Activated CD4-positive, alpha-beta memory T cell treated with anti-CD3 and anti-CD28 coated beads for 36 hours (primary cell): ENCODE measurements at regions not wholly inside any gene's neighbourhood (a gene's known extent, or its start where the extent isn't known, plus 50 kb on each side); places are given as distances from the start of the nearest gene placed in this dataset.

Experiments used
- CTCF ChIA-PET: fragments of 350-600 bp; sonication (Branson Sonifier 250); formaldehyde crosslinking; loops from one replicate; lab custom pipeline; 2021; ENCODE audit warnings: antibody characterized with exemption, inconsistent platforms; lab: Charles Lee
- POLR2A ChIA-PET: fragments of 350-600 bp; sonication (Branson Sonifier 250); formaldehyde crosslinking; loops from one replicate; lab custom pipeline; 2021; ENCODE audit warnings: antibody characterized with exemption; lab: Charles Lee
- DNase-seq: peaks from one replicate; pipeline ENCODE4 v3.0.0-alpha.2; 2020
- H3K27ac Mint-ChIP-seq: one replicate; pipeline ENCODE4 v1.8.0; 2021; ENCODE audit warnings: mixed read lengths
- H3K27me3 Mint-ChIP-seq: one replicate; pipeline ENCODE4 v1.8.0; 2021; ENCODE audit warnings: mixed read lengths
- H3K36me3 Mint-ChIP-seq: one replicate; pipeline ENCODE4 v1.8.0; 2021; ENCODE audit warnings: mixed read lengths
- H3K4me1 Mint-ChIP-seq: one replicate; pipeline ENCODE4 v1.8.0; 2021; ENCODE audit warnings: low read depth, mixed read lengths
- H3K4me3 Mint-ChIP-seq: one replicate; pipeline ENCODE4 v1.8.0; 2021; ENCODE audit warnings: mild to moderate bottlenecking, mixed read lengths
- H3K9me3 Mint-ChIP-seq: one replicate; pipeline ENCODE4 v1.8.0; 2021; ENCODE audit warnings: mixed read lengths
- intact Hi-C: fragments of 100-400 bp; cut with micrococcal nuclease; formaldehyde crosslinking; loops from one replicate; pipeline ENCODE4 v1.15.1; 2023

DNA sequence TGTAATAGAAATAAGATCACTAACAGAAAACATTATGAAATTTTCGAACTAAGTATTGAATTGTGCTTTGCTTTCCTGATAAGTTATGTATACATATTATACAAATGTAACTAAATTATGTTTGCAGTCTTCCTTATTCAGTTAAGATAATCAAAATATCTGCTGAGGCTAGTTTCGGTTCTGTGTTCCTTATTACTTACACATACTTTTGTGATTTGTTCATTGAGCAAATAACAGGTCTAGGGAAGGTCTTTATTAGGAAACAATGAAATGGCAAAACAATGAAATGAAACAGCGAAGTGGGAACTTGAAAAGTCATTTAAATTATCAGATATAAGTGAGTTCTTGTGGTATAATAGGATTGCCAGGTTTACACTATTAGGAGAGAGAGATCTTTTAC lies 352.4 kb downstream of the GRIA2 start:
- Mint-ChIP-seq H3K27ac (no peak overlapping the region), H3K4me1 (no peaks in the 10 kb centered on the region), H3K9me3 (no peaks in the 10 kb centered on the region), H3K4me3 (no peak overlapping the region), H3K36me3 (no peaks in the 10 kb centered on the region), H3K27me3 (no peaks in the 10 kb centered on the region)
- CTCF ChIA-PET, result no interaction called here
- DNase-seq, result no peak
- POLR2A ChIA-PET, result no interaction called here
- intact Hi-C loops, result no loop called here

DNA sequence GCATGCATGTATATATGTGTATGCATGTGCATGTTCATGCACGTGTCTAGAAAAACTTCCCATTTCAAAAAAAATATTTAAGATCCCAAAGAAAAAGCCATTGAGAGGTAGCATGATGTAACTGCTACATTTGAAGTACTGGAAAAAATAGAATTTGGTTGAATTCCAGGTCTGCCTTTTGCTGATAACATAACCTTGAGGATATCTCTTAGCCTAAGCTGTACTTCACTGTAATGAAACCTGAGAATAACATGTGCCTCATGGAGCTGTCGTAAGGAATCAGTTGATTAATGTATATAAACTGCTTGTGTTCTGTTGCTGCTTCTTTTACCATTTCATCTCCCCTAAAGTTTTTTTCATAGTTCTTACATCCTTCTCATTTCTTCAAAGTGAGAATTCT lies 351.8 kb downstream of the GRIA2 start:
- intact Hi-C loops, result no loop called here
- Mint-ChIP-seq H3K4me3 (no peak overlapping the region), H3K36me3 (no peaks in the 10 kb centered on the region), H3K9me3 (no peaks in the 10 kb centered on the region), H3K4me1 (no peaks in the 10 kb centered on the region), H3K27ac (no peak overlapping the region), H3K27me3 (no peaks in the 10 kb centered on the region)
- ChIA-PET CTCF (no interaction called here), POLR2A (no interaction called here)
- DNase-seq, result no peak

DNA sequence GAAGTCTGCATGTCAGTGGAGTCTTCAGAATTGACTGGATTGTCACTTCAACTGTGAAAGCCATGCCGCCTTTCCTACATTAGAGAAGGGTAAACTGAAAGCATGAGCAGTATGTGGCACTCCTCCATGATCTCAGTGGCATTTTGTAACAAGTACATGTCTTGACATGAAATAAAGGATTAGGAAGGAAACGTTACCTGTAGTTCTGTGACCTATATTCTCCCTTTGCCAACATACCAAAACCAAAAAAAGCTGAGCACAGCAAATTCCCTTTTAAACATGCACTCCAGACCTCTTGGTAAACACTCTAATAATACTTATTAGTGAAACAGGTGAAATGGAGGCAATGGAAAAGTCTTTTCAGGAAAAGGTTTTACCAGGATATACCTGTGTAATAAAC lies 344.2 kb downstream of the GRIA2 start:
- POLR2A ChIA-PET, result no interaction called here
- CTCF ChIA-PET, result no interaction called here
- Mint-ChIP-seq H3K36me3 (no peaks in the 10 kb centered on the region), H3K4me1 (no peaks in the 10 kb centered on the region), H3K4me3 (no peak overlapping the region), H3K9me3 (peaks cover 2% of the 10 kb centered on the region), H3K27me3 (no peaks in the 10 kb centered on the region), H3K27ac (no peak overlapping the region)
- intact Hi-C loops, result no loop called here
- DNase-seq, result no peak

DNA sequence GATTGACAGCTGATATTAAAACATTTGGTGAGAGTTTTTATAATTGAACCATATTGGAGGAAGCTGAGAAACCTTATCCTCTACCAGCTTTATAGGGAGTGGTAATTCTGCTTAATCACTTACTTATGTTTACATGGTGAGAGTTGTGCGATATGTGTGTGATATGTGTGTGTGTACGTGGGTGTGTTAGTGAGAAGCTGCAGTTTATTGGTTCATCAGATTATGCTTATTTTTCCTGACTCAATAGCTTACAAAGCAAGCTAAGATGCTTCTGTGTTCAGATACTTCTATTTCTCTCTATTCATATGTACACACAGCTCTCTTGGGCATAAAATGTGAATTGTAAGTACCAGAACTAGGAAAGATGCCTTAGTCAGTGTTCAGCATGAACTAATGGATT lies 343.7 kb downstream of the GRIA2 start:
- Mint-ChIP-seq H3K4me1 (no peaks in the 10 kb centered on the region), H3K9me3 (peaks cover 2% of the 10 kb centered on the region), H3K36me3 (no peaks in the 10 kb centered on the region), H3K4me3 (no peak overlapping the region), H3K27me3 (no peaks in the 10 kb centered on the region), H3K27ac (no peak overlapping the region)
- intact Hi-C loops, result no loop called here
- no peak for DNase-seq
- POLR2A ChIA-PET, result no interaction called here
- CTCF ChIA-PET, result no interaction called here

DNA sequence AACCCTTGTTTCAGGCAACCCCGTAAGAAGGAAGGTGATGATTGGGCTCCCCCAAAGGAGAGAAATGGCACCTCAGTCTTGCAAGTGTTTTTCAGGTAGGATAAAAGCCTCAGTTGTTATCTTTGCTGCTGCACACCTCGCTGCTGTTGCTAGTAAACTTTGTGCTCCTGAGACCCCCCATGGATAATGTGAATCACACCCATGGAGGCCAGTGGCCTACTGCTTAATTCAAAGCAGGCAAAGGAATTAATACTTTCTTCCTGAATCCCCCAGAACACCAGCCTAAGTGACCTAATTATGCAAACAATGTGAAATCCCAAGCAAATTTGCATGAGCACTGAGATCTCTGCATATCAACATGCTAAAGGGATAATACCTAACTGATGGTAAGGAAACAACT lies 337.5 kb downstream of the GRIA2 start:
- Mint-ChIP-seq H3K4me1 (no peaks in the 10 kb centered on the region), H3K27ac (no peak overlapping the region), H3K27me3 (no peaks in the 10 kb centered on the region), H3K36me3 (no peaks in the 10 kb centered on the region), H3K4me3 (no peak overlapping the region), H3K9me3 (peaks cover 2% of the 10 kb centered on the region)
- ChIA-PET POLR2A (no interaction called here), CTCF (no interaction called here)
- intact Hi-C loops, result no loop called here
- DNase-seq, result no peak

DNA sequence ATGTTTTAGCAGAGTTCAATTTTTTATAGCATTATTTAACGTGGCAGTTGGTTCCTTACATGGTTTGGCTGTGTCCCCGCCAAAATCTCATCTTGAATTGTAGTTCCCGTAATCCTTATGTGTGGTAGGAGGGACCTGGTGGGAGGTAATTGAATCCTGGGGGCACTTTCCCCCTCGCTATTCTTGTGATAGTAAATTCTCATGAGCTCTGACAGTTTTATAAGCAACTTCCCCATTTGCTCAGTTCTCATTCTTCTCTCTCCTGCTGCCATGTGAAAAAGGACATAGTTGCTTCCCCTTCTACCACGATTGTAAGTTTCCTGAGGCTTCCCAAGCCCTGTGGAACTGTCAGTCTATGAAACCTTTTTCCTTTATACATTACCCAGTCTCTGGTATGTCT lies 329.5 kb downstream of the GRIA2 start:
- ChIA-PET CTCF (no interaction called here), POLR2A (no interaction called here)
- Mint-ChIP-seq H3K27ac (no peak overlapping the region), H3K4me3 (no peak overlapping the region), H3K9me3 (peaks cover 4% of the 10 kb centered on the region), H3K4me1 (no peaks in the 10 kb centered on the region), H3K36me3 (no peaks in the 10 kb centered on the region), H3K27me3 (no peaks in the 10 kb centered on the region)
- intact Hi-C loops, result no loop called here
- no peak for DNase-seq

DNA sequence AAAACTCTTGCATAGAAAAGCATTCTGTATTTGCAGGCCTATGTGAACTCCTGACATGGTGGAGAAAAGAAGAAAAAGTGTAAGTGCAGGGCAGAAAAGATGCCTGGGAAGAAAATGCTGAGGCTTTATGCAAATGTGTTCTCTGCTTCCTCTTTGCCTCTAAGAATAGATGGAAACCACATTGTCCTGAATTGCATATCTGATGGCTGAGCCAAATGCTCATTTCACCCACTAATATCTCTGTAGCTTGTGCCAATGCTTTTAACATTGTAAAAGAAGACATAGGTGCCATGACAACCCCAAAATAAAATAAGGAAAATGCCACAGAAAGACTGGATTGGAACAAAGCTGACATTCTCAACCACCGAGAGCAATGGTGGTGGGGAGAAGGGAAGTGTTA lies 307.4 kb downstream of the GRIA2 start:
- Mint-ChIP-seq H3K36me3 (no peaks in the 10 kb centered on the region), H3K27ac (no peak overlapping the region), H3K4me1 (no peaks in the 10 kb centered on the region), H3K9me3 (peaks cover 39% of the 10 kb centered on the region), H3K4me3 (no peak overlapping the region), H3K27me3 (no peaks in the 10 kb centered on the region)
- POLR2A ChIA-PET, result no interaction called here
- intact Hi-C loops, result no loop called here
- DNase-seq, result no peak
- CTCF ChIA-PET, result no interaction called here

DNA sequence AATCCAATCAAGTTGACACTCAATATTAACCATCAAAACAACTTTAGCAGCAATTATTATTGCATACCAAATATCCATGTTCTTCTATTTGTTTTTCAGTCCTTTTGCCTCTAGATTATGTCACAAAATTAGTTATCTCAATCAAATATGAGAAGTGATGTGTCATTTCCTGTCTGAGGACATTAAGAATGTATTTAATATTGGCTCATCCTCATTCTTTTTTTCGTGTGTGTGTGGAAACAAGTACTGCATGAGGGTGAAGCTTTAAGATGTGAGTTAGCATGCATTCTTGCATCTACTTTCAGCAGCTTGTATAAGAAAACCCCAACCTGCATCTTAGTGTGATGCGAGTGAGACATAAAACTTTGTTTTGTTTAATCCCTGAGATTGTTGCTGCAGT lies 301.4 kb downstream of the GRIA2 start:
- no peaks in the 10 kb centered on the region for H3K27me3 Mint-ChIP-seq
- no peak overlapping the region for H3K4me3 Mint-ChIP-seq
- H3K9me3 Mint-ChIP-seq, result peaks cover 28% of the 10 kb centered on the region
- H3K27ac Mint-ChIP-seq, result no peak overlapping the region
- intact Hi-C loops, result no loop called here
- no peaks in the 10 kb centered on the region for H3K36me3 Mint-ChIP-seq
- CTCF ChIA-PET, result no interaction called here
- DNase-seq, result no peak
- POLR2A ChIA-PET, result no interaction called here
- no peaks in the 10 kb centered on the region for H3K4me1 Mint-ChIP-seq

DNA sequence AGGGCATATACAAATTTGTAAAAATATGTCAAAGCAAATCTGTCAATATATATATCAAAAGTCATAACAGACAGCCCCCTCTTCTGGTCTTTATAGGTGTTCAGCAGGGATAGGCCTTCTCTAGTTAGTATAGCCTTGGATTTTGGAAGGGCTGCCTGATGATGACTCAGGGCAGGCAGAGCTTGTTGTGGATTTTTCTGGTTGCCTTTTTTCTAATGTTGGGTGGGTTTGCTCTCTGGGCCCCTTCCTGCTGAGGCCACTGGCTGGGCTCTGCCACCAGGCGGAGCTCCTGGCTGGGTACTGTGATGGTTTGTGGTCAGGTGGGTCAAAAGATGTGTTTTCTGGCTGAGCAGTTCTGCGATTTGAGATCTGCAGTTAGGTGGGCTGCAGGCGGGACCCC lies 294.2 kb downstream of the GRIA2 start:
- H3K36me3 Mint-ChIP-seq, result no peaks in the 10 kb centered on the region
- H3K4me3 Mint-ChIP-seq, result no peak overlapping the region
- H3K9me3 Mint-ChIP-seq, result no peaks in the 10 kb centered on the region
- DNase-seq, result no peak
- no peak overlapping the region for H3K27ac Mint-ChIP-seq
- ChIA-PET POLR2A (no interaction called here), CTCF (no interaction called here)
- no peaks in the 10 kb centered on the region for H3K4me1 Mint-ChIP-seq
- intact Hi-C loops, result no loop called here
- H3K27me3 Mint-ChIP-seq, result no peaks in the 10 kb centered on the region

DNA sequence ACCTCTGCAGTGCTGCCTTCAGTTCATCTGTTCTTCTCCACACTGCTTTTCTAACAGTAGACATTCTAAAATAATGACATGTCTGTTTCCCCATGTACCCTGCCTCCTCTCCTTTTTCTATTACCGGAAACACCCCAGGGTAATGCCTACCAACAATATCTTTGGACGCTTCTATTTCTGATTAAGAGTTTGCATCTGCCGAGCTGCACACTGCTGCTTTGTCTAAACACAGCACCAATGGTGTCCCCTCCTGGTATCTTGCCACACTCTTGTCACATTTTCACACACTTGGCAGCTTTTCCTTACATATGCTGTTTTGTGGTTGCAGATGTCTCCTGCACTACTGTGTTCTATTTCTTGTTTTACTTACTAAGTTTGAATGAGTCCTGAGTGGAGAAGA lies 288.8 kb downstream of the GRIA2 start:
- POLR2A ChIA-PET, result no interaction called here
- Mint-ChIP-seq H3K36me3 (no peaks in the 10 kb centered on the region), H3K27ac (no peak overlapping the region), H3K27me3 (no peaks in the 10 kb centered on the region), H3K9me3 (peaks cover 4% of the 10 kb centered on the region), H3K4me1 (no peaks in the 10 kb centered on the region), H3K4me3 (no peak overlapping the region)
- intact Hi-C loops, result no loop called here
- DNase-seq, result no peak
- CTCF ChIA-PET, result no interaction called here

DNA sequence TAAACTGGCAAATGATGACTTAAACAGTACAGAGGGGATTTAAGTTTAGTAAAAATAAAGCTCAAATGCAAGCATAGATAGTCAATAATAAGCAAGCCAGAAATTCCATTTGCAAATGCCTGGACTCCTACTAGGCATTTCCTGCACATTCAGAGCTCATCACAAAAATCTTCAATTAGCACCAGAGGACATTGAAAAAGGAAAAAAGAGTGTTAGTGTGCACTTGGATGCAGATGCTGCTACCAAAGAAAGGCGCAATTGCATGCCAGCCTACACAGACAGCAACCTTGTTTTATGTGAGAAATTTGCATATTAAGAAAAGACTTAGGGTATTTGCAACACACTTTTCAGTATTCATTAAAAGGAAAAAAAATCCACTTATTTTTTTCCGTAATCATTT lies 282.1 kb downstream of the GRIA2 start:
- Mint-ChIP-seq H3K27me3 (no peaks in the 10 kb centered on the region), H3K36me3 (no peaks in the 10 kb centered on the region), H3K4me3 (no peak overlapping the region), H3K9me3 (peaks cover 12% of the 10 kb centered on the region), H3K4me1 (no peaks in the 10 kb centered on the region), H3K27ac (no peak overlapping the region)
- ChIA-PET CTCF (no interaction called here), POLR2A (no interaction called here)
- DNase-seq, result no peak
- intact Hi-C loops, result no loop called here

DNA sequence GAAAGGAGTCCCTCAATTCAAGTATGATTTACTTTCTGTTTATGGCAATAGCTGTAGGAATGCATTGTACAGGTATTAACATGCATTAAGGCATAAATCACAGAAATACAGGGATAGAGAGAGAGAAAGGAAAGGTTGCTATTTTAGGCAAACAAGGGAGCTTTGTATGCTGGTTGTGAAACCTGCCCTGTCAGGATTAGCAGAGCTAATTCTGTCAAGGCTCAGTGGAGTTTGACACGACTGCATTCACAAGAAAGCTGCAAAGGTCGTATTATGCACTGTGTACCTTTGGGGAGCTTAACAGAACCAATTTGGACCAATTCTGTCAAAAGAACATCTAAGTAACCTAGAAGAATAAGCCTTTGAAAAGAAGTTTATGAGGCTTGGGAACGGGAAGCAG lies 239.3 kb downstream of the GRIA2 start:
- intact Hi-C loops, result no loop called here
- peaks cover 9% of the 10 kb centered on the region for H3K9me3 Mint-ChIP-seq
- DNase-seq, result no peak
- H3K36me3 Mint-ChIP-seq, result no peaks in the 10 kb centered on the region
- ChIA-PET POLR2A (no interaction called here), CTCF (no interaction called here)
- H3K27ac Mint-ChIP-seq, result no peak overlapping the region
- no peak overlapping the region for H3K4me3 Mint-ChIP-seq
- no peaks in the 10 kb centered on the region for H3K27me3 Mint-ChIP-seq
- no peaks in the 10 kb centered on the region for H3K4me1 Mint-ChIP-seq

DNA sequence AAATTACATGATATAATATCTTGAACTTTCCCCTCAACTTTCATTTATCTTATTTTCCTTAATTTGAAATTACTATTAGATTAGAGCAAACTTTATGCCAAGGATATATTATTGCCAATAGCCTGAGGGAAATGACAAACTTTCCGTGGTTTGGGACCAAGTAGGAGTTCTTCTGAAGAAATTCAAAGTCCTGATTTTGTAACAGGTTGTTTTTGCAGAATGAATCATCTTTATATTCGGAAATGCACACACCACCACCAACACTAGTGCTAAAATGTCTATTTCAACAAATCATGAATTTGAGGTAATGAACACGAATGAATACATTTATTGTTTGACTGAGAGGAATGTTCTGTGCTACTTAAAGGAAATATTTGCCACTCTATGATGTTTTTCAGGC lies 226.7 kb downstream of the GRIA2 start:
- POLR2A ChIA-PET, result no interaction called here

DNA sequence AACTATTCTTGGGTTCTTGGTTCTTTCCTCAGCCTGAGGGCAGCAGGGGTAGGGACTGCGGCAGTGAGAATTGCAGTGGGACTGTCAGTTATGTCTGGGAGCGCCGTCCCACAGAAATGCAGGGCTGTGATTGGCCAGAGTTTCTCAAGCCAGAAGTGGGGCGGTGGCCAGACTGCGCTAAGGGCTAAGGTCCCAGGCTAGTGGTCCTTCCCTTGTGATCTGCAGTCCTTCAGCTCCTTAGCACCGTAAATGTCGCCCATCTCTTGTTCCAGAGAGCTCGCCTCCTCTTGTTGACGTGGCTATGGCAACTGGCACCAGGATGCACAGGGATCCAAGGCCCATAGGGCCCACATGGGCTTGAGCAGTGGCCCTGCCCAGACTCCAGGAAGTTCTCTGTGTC lies 223.5 kb downstream of the GRIA2 start:
- intact Hi-C loops, result no loop called here
- no peak overlapping the region for H3K4me3 Mint-ChIP-seq
- H3K9me3 Mint-ChIP-seq, result peaks cover 6% of the 10 kb centered on the region
- H3K36me3 Mint-ChIP-seq, result no peaks in the 10 kb centered on the region
- H3K4me1 Mint-ChIP-seq, result no peaks in the 10 kb centered on the region
- ChIA-PET CTCF (interaction anchor here (0.6 kb wide), 1 partner anchor 538 kb away, joined by 3 read pairs; no protein-coding TSS in a partner anchor), POLR2A (no interaction called here)
- no peaks in the 10 kb centered on the region for H3K27me3 Mint-ChIP-seq
- no peak overlapping the region for H3K27ac Mint-ChIP-seq
- DNase-seq, result no peak

More for the DNA sequence above, 226.7 kb downstream of the GRIA2 start:
- intact Hi-C loops, result no loop called here
- Mint-ChIP-seq H3K9me3 (peaks cover 6% of the 10 kb centered on the region), H3K27ac (no peak overlapping the region), H3K4me1 (no peaks in the 10 kb centered on the region), H3K36me3 (no peaks in the 10 kb centered on the region), H3K27me3 (no peaks in the 10 kb centered on the region), H3K4me3 (no peak overlapping the region)
- DNase-seq, result no peak
- CTCF ChIA-PET, result no interaction called here
